HG03575 (cell line): ENCODE measurements at regions not wholly inside any gene's neighbourhood (a gene's known extent, or its start where the extent isn't known, plus 50 kb on each side); places are given as distances from the start of the nearest gene placed in this dataset.

Source experiments
- ATAC-seq: cut with Tn5 transposase; IDR thresholded peaks from one replicate; pipeline ENCODE4 v1.9.1; 2021; ENCODE audit not compliant: unreplicated experiment, insufficient number of reproducible peaks, low FRiP score; ENCODE audit errors: extremely low read depth

DNA sequence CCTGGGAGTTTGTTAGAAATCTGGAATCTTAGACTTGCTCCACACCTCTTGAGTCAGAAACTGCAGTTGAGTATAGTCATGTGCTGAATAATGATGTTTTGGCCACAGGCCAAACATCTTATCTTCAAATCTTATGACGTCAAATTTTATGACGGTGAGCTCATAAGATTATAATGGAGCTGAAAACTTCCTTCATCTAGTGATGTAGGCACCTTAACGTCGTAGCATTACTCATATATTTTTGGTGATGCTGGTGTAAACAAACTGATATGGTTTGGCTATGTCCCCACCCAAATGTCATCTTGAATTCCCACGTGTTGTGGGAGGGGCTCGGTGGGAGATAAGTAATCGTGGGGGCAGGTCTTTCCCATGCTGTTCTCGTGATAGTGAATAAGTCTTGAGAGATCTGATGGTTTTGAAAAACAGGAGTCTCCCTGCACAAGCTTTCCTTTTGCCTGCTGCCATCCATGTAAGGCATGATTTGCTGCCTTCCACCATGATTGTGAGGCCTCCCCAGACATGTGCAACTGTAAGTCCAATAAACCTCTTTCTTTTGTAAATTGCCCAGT lies 268.0 kb upstream of the PROK2 start:
- ATAC-seq = no peak

DNA sequence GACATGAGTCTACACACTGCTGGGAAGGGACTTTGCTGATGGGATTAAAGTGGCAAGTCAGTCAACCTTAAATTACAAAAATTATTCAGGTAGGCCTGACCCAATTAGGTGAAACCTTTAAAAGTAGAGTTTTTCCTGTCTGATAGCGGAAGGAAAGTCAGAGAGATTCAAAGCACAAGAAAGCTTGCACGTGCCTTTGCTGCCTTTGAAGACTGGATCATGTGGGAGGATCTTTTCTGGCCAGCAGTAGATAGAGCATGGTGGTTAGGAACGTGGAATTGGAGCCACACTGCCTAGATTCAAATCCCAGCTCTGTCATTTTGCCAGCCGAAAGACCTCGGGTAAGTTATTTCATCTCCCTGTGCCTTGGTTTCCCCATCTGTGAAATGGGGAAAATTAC lies 265.8 kb upstream of the PROK2 start:
- ATAC-seq = no peak

DNA sequence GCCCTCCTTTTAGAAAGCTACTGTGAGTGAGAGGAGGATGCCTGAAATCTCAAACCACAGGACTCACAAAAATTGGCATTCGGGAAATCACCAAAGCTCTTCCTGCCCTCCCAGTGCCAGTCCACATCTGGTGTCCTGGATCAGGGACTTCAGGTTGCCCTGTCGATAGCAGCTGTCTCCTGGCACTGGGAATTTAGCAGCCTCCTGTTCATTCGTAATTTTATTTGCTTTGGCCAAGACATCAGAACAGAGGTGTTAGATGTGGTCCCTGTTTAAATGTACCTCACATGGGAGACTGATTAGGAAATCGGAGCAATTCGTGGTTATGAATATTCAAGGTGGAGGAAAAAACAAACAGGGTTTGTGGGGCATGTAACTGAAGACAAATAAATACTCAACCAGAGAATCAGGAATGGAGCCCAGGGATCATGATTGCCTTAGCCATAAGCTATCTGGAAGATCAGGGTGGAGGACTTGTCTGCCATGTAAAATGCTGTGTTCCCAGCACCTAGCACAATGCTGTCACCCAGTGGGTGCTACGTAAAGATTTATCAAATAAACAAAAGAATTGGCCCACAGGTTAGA lies 265.2 kb upstream of the PROK2 start:
- ATAC-seq = no peak

DNA sequence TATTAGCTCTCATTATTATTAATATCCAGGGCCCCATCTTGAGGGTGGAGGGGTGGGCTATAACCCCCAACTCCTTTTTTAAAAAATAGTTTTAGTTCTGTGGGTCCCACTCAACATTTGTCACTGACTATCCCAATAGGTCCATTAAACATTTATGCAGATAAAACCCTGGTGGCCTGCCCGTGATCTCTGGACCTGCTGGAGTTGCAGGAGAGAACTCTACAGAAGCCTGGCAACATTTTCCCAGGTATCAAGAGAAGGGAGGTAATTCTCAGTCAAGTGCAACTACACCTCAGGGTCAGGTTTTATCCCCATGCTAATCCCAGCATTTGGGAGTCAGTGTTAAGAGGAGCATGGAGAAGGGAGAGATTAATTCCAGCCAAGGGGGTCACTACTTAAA lies 264.4 kb upstream of the PROK2 start:
- no peak for ATAC-seq

DNA sequence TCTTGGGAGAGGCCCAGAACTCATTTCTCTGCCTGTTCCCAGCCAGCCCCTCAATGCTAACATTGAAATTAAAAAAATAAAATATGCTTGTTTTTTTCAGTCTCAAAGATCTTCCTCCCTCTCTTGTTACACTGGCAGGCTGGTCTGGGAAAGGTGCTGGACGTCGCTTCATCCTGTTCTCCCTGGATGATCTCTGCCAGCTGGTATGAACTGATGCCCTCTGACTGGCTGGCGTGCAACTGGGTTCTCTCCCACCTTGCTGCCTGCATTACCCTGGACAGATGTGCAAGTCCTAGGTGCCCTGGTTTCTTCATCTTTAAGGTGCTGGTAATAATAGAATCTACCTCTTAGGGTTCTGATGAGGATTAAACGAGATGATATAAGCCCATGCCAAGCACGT lies 263.9 kb upstream of the PROK2 start:
- no peak for ATAC-seq

DNA sequence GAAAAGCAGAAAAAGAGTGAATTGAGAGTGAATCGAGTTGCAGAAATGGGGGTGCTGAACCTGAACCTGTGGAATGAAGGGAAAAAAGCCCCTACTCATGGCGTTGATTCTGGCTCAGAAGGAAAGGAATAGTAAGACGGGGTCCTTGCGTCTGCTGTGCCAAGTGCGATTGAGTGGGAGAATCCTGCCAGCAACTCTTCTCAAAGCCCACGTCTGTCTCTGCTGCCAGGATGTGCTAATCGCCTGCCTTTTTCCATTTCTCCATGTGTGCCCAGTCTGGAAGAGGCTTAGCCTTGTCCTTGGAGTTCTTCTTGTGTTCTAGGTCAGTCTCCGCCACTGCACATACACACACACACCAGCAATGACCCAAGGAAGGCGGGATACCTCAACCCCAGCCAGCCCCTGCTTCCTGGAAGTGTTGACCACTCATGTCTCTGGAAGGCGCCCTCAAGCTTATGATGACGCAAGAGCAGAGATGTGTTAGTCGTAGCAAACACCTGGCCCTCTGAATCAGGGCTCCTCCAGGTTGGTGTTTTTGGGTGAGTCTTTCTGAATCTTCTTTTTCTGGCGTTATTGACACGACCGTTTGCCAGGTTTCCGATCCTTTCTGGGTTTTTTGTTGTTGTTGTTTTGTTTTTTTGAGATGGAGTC lies 262.4 kb upstream of the PROK2 start:
- ATAC-seq = no peak

DNA sequence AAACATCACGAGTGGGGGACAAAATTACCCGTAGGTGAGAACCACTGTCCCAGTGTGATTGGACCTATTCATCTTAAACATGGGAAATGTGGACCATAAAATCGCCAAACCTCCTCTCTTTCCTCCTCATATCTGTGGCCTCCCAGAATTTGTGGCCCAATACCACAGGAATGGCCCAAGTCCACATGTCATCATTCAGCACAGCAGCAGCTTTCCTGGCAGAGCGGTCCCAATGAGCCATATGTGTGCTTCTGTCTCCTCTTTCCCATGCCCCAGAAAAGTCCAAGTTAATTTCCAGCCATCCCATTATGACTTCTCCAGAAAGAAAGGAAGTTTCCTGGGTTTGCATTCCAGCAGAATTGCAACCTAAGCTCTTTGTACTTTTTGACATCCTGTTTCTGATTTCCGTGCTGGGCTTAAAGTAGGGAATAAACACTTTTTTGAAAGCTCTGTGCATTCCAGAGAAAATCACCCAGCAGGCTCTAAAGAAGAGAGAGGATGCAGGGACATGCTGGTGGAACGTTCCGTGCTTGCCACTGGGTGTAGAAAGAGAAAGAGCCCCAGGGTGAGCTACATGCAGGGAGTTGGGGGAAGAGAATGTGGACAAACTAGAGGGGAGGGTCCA lies 259.4 kb upstream of the PROK2 start:
- ATAC-seq = no peak

DNA sequence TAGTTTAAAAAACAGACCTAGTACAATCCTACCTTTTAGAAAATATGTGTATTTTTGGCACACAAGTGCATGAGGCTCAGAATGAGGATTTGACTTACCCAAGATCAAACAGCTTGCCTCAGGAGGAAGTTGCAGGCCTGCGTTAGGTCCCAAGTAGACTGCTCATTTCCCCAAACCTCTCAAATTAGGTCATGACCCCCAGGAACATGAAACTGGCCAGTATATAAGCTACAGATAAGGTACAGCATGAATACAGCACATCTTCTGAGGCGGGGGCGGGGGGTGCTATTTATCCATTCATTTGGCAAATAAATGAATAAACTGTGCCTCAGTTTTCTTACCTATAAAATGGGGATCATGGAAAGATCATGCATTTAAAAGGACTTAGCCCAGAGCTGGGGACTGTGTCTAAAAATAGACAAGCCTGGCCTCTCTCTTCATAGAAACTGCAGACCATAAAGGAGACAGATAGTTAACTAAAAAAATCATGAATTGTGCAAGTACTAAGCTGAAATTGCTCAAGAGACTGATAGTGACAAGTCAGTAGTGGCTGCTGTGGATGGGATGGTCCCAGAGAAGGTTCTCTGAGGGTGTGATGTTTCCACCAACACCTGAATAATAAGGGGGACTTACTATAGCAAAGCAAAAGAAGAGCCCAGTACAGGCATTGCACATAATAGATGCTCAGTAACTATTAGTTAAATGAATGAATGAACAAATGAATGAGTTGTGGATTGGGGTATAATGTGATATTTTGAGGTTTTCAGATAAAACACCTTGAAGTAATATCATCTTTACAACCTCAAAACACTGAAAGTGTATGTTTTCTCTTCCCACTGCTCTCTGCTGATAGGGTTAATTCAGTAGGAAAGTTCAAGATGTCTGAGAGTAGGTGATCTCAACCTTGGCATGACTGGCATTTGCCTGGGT lies 258.5 kb upstream of the PROK2 start:
- ATAC-seq = no peak

DNA sequence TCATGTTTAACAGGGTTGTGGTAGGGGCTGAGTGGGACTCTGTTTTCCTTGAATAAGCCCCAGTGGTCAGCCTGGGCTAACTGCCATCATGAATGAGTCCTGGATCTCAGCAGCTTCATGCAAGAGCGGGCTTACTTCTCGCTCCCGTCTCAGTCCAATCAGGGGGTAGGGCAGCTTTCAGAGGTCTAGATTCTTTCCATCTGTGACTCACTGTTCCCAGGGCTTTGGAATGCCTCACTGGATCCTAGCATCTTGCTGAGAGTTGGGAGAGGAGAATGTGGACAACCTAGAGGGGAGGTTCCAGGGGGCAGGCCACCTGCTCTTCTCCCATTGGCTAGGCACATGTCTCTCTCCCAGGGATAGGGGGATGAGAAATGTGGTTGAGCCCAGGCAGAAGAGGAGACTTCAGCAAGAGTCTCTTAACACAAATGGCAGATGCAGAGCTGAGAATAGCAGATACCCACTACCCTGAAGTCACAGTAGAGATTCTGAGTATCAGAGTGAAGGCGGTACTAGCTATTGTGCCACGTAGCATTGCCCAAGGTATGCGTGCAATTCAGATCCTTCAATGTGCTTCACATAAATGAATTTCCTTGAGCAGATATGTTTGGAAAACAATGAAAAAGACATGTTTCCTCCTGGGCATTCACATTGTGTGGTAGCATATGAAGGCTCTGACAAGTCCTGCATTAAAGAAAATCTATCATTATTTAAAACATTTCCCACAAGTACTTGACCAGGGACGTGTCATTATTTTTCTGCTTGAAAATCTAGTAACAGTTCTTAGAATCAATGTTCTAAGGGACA lies 257.7 kb upstream of the PROK2 start:
- no peak for ATAC-seq

DNA sequence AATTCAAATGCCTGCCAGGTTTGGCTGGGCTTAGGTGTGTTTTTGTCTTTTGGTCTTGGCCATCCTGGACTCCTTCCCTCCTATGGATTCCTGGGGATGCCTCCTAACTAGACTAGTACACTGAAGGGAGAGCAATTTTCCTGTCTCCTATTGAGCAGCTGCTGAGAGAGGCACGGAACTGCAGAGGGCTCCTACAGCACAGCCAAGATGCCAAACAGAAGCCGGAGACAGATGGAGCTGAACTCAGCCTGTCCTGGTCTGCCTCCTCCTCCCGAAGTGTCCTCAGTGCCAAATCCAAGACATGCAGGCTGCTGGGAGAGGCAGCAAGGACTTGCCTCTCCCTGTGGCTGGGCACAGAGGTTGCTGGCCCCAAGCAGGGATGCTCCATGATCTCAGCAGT lies 256.6 kb upstream of the PROK2 start:
- no peak for ATAC-seq

DNA sequence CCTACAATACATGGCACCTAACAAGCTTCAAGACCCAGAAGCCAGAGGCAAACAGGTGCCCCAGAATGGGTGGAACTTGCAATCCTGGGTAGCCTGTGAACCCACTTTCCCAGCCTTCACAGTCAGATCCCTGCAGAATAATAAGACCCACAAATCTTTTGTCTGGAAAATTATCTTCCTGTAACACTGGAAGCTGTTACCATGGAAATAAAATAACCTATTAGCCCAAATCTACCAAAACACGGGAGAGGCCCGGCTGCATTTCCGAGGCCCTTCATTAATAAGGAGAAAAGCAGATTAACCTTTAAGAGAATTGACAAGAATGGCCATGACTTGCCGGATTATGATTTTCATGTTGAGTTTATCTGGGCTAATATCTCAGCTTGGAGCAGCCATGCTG lies 256.1 kb upstream of the PROK2 start:
- no peak for ATAC-seq

DNA sequence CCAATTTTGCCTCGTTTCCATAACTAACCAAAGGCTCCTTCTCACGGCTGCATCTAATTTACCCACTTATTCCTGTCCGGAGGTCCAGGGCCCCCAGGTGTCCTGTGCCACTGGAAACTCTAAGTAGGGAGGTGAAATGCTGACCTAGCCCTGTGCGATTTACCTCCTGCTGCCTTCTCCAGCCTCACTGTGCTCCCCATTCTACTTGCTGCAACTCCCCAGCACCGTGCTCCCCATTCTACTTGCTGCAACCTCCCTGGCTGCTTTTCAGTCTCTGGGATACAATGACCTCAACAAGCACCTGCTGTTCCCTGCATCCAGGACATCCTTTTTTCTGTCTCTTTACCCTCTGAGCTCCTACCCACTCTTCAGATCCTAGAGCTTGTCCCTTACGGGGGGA lies 254.7 kb upstream of the PROK2 start:
- no peak for ATAC-seq

DNA sequence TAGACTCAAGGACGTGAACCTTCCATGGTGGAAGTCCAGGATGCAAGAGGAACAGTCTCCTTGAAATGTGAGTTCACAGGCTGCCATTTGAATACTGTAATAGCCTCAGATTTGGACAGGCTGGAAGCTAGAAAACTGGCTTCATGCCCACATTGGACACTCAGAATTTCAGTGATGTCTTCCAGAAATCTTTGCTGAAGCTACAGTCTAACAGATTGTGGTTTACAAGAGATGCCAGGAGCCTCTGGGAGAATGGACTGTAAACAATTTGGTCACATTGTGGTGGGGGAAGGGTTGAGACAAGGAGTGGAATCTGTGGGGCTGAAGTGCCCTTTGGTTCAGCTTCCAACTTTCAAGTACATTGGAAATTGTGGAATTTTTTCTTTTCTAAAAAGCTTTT lies 252.0 kb upstream of the PROK2 start:
- ATAC-seq = no peak

DNA sequence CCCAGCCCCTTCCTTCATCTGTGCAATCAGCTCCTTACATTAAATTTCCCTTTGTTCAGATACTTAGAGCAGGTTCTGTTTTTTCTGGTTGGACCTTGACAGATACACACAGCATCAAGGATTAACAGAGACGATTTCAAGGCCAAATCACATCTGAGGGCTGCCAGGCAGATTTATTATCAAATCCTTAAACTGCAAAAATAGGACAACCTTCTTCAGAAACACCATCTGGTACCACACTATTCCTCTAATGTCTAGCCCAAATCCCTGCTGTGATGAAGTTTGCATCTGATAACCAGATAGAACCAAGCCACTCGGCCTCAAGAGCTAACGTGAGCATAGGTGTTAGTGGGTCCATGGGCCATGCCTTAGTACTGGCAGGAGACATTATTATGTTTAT lies 250.7 kb upstream of the PROK2 start:
- no peak for ATAC-seq

DNA sequence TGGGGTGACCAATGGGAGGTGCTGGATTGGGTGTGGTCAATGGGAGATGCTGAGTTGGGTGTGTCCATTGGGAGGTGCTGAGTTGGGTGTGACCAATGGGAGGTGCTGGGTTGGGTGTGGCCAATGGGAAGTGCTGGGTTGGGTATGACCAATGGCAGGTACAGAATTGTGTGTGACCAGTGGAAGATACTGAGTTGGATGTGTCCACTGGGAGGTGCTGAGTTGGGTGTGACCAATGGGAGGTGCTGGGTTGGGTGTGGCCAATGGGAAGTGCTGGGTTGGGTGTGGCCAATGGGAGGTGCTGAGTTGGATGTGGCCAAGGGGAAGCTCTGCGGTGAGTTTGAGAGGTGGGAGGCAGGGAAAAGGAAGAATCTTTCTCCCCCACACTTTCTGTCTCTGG lies 250.0 kb upstream of the PROK2 start:
- ATAC-seq = no peak

DNA sequence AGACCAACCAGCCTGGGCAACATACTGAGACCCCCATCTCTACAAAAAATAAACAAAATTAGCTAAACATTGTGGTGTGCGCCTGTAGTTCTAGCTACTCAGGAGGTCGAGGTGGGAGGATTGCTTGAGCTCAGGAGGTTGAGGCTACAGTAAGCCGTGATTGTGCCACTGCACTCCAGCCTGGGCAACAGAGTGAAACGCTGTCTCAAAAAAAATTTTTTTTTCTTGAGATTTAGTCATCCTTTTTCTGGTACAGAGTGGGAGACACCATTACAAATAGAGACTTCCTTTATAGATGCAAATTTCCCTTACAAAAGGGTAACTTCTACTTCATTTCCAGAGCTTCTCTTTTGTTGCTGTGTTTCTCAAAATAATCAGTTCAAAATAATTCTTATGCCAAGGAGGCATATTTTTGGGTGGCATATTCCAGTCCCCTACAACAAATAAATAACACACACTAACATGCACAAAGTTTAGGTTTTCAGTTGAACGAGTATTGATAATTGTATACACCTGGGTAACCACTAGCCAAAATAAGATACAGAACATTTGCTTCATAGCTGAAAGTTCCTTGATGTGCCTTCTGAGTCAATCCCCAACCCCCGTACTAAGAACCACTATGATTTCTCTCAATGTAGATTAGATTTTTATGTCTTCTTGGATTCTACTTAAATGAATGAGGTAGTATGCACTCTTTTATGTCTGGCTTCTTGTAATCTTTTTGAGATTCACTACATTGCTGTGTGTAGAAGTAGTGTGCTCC lies 248.9 kb upstream of the PROK2 start:
- ATAC-seq = no peak

DNA sequence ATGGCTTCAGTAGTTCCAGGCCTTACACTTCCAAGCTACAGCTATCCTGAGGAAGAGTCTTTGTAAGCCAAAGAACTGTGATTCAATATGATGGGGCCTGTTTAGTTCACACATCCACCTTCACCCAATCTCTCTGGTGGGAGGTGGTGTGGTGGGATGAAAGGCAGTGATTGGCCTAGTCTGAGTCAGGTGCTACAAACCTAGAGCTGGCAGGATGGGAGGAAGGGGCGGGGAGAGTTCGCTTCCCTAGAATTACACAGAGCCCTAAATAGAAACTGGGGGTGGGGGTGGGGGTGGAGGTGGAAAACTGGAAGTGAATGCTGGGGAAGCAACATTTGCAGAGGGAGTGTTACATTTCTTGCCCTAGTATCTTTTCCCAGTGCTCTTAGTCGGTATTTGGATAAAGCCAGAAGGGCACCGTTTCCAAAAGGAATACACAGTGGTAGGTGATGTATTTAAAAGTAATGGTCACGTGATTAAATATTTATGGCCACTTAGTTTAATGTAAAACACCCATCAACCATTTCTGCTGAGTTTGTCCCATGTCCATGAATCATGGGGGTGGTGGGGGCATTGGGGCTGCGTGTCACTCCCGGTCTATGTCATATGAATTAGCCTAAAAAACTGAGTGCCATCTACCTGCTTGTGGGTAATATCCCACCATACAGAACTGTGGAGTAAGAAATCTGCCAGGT lies 247.6 kb upstream of the PROK2 start:
- no peak for ATAC-seq

DNA sequence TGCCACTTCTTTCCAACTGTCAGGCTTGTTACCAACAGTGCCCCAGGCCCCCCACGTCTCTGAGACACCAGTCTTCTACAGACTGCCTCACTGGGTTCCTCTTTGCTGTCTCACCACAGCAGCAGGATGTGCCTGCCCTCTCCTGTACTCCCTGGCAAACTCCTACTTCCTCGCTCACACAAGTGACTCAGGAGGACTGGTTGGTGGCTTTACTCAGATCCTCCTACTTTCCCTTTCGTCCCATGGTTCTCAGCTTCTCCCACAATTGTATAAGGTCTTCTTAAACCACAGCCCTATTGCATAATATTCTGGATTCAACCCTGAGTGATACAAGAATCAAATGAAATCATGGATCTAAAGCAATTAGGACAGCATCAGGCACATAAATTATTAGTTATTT lies 246.6 kb upstream of the PROK2 start:
- ATAC-seq = no peak
